Epidermal melanocyte (primary cell): ENCODE measurements at regions not wholly inside any gene's neighbourhood (a gene's known extent, or its start where the extent isn't known, plus 50 kb on each side); places are given as distances from the start of the nearest gene placed in this dataset.
A peak's percentile ranks its signal among the peaks of the same experiment; 100 is the strongest.
"Not testable (repeated sequence)": the region's sequence is repeated elsewhere in the genome, so short reads cannot be mapped to it uniquely, and the experiment has no call there.

Experiments
- DNase-seq: peaks from one replicate; pipeline ENCODE4 v3.0.0; 2011; ENCODE audit warnings: low spot score; ENCODE audit not compliant: insufficient read length

DNA sequence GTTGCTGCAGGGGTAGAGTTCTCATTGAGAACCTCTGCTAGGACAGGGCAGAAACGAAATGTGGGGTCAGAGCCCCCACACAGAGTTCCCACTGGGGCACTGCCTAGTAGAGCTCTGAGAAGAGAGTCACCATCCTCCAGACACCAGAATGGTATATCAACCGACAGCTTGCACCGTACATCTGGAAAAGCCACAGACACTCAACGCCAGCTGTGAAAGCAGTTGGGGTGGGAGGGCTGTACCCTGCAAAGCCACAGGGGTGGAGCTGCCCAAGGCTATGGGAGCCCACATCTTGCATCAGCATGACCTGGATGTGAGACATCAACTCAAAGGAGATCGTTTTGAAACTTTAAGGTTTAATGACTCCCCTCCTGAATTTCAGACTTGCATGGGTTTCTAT lies 284.0 kb upstream of the DEPDC1 start:
- DNase-seq = no peak

DNA sequence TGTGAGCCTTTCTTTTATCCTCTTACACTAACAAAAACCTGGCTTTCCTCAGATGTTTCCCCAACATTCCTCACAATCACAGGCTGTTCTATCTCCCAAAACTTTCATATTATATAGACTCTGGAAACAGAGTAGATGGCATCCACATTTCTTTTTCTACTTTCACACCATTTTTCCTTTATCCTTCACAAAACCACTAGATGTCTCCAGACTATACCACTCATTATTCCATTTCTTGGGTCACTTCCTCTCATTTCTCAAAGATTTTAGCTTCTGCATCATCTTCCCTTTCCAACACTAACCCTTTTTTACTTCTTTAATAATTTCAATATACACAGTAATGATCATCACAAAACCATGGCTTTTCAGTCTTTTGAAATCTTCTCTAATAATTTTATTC lies 286.0 kb upstream of the DEPDC1 start:
- no peak for DNase-seq

DNA sequence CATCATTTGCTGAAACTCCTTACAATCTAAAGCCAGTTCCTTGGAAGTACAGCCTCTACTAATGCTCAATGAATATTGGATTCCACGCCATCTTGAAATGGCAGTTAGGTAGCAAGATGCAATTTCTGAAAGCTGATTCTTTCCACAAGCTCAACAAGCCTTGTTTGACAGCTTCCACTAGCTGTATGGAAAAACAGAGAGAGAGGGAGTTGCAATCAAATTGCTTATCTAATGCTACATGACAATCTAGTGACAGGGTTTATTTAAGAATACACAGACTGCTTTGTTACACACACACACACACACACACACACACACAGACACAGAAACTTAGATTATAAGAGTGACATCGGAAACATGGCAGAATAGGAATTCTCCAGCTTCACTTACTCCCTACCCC lies 288.4 kb upstream of the DEPDC1 start:
- no peak for DNase-seq

DNA sequence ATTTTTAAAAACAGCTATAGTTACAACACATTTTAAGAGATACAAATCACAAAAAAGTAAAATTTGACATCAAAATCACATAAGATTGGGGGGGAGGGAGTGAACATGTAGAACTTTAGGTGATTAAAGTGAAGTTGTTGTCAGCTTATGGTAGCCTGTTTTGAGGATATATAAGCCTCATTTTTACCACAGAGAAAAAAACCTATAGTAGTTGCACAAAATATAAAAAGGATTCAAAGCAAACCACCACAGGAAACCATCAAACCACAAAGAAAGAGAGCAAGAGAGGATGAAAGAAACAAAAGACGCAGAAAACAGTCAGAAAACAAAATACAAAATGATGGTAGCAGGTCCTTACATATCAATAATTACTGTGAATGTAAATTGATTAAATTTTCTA lies 291.9 kb upstream of the DEPDC1 start:
- no peak for DNase-seq

DNA sequence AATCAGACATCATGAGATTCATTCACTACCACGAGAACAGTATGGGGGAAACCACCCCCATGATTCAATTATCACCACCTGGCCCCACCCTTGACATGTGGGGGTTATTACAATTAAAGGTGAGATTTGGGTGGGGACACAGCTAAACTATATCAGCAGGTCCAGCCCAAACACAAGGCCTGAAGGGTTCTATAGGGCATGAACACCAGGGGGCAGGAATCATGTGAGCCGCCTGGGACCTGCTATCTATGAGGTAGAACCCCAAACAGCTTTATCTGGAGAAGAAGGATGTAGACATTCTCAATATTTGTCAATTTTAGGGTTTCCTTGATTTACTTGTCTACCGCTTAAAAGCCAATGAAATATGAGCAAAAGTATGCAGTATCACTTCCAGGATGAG lies 294.9 kb upstream of the DEPDC1 start:
- no peak for DNase-seq

DNA sequence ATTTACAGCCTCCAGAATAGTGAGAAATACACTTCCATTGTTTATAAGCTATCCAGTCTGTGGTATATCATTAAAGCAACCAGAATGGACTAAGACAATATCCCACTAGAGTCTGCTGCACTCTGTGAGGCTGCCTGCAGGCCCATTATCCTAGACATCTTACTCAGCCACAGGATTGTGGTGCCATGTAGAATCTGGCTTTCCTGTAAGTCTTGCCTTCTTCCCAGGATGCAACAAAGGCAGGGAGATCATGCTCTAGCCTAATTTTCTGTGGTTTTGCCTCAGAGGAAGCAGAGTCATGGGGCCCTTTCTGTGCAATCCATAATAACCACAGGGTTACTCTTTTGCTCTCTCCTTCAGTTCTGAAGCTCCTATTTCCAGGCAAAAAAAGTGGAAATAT lies 299.1 kb upstream of the DEPDC1 start:
- DNase-seq = no peak

DNA sequence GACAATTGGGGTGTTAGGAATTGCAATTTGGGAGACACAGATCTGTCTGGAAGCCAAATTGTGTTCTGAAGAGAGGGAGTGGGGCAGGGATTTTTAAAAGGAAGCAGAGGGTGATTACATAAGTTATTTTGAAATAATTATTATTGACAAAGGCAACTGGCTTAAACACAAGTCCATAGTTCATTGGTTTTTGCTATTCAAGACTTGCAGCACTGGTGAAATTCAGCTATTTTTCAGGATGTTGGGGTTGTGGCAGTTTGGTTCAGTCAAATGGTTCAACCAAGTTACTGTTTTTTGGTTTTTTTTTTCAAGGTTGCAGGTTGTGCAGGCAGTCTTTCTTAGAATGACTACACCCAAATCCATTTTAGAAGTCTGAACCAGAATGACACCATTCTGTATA lies 300.0 kb upstream of the DEPDC1 start:
- no peak for DNase-seq

DNA sequence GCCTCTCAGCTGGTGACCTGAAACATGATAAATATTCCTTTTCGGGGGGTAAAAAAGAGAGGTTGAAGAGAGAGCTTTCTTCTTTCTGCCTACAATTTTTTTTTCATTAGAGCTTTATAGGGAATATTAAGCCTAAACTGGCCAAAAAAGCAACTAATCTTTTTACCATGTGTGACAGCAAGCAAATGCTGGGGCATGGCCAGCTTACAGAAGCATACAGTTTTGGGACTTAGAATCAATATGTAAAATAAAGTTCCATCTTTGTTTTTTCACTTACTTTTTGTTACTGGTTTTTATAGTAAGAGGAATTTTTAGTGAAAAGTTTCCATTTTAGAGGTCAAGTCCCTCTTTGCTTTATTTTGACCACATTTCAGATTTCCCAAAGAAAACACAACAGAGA lies 301.2 kb upstream of the DEPDC1 start:
- no peak for DNase-seq

DNA sequence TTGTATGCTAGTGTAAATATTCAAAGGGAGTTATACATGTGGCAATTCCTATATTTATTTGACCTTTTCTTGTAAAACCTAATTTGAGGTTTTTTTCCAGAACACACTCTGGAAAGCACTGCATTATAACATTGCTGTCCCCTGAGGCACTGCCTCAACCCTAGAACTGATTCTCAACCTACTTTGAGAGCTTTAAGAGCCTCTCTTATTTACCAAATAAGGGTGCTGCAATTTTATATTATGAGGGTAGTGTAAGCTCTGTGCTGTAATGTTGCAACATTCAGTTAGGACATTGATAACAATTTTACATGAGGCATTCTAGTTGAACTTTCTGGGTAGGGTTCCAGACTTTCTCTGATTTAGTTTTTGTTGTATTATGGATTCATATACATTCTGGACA lies 302.2 kb upstream of the DEPDC1 start:
- DNase-seq = no peak

DNA sequence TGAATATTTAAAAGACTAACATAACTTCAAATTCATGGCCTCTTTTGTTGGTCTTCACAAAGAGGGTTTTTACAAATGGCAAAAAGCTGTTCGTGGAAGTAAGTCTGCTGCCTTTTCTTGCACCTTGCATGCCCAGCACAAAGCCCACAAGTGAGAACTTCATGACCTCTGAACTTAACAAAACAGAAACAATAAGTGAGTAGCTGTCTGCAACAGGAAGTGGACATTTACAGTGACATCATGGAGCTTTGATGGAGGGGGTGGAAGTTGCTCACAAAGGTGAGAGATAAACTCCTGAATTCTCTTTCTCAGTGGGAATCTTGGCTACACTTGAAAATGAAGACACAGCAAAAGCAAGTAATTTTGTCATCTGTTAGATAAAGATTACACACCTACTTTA lies 303.3 kb upstream of the DEPDC1 start:
- no peak for DNase-seq

DNA sequence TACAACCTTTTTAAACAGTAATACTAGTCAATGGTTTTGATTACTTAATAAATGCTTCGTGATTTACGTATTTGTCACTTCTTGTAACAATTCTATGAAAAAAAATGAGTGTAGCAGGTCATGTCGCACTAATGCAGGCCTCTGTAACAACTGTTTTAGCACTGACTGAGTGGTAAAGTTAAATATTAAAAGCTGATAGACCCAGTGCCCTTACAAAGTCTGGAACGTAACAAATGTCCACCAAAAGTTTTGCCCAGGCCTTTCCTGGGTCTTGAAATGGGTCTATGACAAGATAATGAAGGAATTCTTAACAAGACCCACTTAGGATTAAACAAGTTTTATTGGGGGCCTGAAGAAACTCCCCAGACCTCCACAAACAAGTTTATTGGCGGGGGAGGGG lies 304.6 kb upstream of the DEPDC1 start:
- no peak for DNase-seq

DNA sequence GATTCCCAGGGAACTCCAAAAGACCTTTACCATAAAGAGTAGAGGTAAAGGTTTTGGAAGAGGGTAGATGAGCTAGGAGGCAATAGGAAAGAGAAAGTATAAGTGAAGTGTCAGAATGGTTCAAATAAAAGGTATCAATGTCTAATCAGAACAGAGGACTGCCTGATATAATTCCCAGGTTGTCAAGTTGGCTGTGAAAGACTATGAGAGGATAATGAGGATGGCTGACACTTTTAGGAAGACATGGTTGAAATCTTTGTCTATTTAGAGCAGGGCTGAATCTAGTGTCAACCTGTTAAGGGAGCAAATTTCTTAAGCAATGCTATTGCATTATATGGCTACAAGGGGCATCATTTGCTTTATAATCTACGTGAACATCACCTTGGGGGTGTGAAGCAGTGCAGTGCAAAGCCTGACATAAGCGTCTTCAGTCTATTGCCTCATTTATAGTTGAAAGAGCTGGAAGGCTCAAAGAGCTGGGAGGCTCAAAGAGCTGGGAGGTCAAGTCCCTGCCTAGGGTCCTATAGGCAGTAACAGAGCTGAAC lies 308.3 kb upstream of the DEPDC1 start:
- no peak for DNase-seq

DNA sequence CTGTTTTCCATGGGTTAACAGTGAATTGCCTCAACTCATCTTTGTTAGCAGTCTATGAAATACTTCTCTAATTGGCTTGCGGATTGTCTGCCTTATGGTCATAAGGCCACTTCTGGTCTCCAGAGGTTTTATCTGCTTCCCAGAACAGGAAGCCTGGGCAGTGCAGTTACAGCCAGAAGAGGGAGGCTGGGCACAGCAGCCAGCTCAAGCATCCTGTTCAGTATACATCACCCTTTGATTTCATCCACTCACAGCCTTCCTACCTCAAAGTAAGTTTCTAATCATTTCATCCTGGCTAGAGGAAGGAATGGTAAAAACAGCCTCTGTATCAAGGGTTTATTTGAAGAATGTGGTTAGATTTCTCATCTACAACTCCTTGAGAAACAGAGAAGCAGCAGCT lies 311.5 kb upstream of the DEPDC1 start:
- DNase-seq = no peak

DNA sequence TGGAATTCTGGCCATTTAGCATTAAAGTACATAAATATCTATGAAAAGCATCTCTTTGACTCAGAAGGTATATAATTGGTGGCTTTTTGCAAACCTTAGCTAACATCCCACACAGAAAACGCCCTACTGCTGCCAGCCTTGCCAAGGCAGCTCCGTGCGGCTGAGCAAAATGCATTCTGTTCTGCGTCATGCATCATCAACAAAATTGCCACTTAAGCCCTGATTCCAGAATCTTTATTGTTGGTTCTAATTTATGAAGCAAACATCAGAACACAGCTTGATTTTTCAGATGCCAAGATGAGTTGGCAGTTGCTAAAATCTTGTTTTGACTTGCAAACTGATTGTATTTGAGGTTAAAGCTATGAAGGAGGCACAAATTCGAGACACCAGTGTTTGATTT lies 314.9 kb upstream of the DEPDC1 start:
- no peak for DNase-seq

DNA sequence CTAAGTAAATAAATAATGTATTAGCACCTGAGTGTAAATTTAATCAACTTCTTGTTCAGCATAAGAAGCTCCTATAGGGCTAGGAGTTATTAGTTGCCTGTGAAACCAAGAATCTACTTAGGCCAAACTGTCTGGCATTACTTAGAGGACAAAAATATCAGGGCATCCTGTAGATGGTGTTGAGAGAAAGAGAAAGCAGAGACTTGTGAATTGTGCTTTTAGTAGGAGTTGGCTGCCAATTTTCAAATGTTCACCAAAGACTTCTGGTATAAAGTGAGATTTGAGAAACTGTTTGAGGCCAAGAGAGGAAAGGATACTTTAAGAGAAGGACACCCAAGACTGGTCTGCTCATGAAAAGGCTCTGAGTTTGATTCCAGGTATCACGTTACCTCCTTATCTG lies 315.5 kb upstream of the DEPDC1 start:
- DNase-seq = no peak

DNA sequence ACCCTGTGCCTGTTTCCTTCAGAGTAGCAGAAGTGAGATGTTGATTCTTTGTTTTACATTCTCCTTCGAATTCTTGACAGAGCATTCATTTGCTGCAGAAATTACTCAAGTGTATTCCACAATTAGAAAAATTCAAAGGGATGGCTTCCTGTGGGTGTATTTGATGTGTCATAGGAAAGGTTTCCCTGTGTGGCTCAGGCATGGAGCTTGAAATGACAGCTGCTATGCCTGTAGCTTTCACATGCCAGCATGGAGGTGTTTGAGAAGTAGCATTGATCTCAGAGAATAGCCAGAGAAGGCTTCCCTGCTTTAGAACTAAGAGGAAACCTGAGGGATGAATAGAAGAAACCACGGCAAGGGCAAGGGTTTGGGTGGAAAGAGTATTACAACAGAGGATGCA lies 317.2 kb upstream of the DEPDC1 start:
- no peak for DNase-seq

DNA sequence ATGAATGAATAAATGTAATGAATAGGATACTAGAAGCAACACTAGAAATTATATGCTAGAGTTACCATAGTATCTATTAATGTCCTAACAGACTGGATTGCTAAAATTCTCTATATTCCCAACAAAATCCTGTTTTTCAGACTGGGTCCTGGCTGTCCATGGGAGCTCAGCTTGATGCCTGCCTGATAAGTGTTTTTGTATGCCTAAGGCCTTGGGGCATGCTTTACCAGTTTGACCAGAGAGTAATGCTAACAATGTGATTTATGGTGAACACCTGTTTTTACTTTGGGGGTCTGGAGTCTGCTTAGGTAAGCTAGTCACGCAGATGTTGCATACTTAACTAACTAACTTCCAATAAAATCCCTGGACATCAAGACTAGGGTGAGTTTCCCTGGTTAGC lies 318.8 kb upstream of the DEPDC1 start:
- DNase-seq = no peak

DNA sequence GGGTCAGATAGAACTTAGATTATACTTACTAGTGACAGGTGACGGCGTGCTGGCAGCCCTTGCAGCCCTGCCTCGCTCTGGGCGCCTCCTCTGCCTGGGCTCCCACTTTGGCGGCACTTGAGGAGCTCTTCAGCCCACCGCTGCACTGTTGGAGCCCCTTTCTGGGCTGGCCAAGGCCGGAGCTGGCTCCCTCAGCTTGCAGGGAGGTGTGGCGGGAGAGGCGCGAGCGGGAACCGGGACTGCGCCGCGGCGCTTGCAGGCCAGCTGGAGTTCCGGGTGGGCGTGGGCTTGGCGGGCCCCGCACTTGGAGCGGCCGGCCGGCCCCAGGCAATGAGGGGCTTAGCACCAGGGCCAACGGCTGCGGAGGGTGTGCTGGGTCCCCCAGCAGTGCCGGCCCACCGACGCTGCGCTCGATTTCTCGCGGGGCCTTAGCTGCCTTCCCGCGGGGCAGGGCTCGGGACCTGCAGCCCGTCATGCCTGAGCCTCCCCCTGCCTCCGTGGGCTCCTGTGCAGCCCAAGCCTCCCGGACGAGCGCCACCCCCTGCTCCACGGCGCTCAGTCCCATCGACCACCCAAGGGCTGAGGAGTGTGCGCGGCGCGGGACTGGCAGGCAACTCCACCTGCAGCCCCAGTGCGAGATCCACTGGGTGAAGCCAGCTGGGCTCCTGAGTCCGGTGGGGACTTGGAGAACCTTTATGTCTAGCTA lies 320.8 kb upstream of the DEPDC1 start:
- not testable (repeated sequence) for DNase-seq

DNA sequence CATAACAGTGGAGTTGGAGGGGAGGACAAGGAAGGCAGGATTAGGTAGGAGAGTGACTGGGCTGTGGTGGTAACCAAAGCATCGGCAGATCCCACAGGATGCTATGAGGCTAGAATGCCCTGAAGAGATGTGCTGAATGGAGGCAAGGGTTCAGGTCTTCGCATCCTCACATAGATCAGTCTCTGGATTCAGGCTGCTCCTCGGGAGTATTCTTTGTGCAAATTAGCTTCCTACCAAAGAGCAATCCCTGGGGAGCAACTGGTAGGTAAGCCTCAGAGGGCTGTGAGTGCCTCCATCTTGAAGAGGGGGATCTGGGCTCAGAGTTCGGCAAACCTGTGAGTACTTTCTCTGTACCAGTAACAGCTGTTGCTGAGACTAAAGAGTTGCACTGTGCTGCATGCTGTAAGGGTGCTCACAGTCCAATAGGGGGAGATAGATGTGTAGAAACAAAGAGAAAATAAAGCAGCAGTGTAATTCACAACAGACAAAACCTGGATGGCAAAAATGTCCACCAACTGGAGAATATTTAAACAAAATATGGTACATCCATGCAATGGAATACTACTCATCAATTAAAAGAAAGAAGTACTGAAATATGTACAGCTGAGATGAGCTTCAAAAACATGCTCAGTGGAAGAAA lies 322.4 kb upstream of the DEPDC1 start:
- DNase-seq = peak; percentile 31

DNA sequence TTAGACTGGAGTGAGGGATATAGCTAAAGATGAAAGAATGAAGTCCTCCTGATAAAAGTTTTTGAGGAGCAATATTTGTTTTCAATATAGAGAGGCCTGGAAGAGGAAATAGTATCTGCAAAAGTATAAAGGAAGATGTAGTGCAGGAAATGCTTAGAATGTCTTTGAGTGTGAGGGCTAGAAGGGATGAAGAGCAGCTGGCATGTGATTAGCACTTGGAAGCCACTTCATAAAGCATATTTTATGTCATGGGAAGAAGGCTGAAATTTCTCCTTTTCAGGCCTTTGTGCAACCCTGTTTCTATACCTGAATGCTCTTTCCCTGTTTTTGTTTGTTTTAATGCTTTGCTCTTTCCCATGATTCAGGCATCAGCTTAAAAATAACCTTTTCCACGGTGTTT lies 323.3 kb upstream of the DEPDC1 start:
- DNase-seq = no peak

DNA sequence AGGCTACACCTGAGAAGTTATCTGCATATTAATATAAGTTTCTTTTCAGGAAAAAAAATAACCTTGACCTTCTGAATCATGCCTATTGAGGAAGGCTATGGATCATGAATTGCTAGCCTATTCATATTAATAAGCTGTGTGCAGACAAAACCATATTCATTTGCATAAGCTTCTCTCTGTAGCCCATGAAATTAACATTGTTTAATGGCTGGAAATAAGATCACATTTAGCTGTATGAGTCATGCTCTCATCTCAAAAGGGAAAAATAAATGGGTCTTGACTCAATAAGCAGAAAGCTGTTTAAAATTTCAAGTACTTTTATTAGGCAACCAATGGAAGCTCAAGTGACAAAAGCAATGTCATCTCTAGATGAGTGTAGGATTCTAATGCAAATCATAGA lies 330.0 kb upstream of the DEPDC1 start:
- no peak for DNase-seq

DNA sequence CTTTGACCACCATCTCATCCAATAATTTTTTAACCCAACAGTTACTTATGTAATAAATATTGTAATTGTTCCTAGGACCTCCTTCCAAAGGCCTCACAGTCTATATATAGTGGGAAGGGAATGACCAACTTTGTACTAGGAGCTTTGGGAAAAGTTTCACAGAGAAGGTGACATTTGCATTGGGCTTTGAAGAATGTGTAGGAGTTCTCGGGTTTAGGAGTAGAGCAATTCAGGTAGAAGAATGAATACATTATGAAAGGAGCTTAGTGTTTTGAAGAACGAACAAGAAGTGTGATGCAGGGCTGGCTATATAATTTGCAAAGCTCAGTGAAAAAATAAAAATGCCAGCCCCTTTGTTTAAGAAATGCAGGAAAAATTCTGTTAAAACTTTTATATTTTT lies 330.4 kb upstream of the DEPDC1 start:
- no peak for DNase-seq

DNA sequence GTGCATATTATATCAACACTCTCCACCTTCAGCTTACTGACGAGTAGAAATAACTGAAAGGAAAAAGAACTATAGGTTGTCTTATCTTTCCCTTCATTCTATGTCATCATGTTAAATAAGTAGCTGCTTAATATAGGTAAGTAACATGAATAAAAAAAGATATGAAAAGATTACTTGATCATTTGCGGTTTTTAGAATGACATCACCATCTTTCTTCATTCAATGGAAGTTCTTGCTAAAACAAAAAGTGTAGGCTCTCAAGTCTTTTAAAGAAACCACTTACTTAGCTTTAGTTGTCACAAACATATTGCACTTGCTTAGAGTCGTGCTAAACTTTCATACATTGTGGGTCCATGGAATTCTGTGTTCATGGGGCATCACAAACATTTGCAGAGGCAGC lies 331.1 kb upstream of the DEPDC1 start:
- no peak for DNase-seq
